ENCODE measurements at regions not wholly inside any gene's neighbourhood (a gene's known extent, or its start where the extent isn't known, plus 50 kb on each side); places are given as distances from the start of the nearest gene placed in this dataset.

- TF ChIP-seq SP2 (IDR thresholded peaks at IDR 0.05; ENCODE audit: low read length) (no peak), TAF1 (IDR thresholded peaks at IDR 0.05; ENCODE audit: low read depth, low read length) (no peak), CTCF (IDR thresholded peaks at IDR 0.05; ENCODE audit: control extremely low read depth in 1 of 3, insufficient read depth in 1 of 3, low read depth in 1 of 3, low read length in 3 of 3) (no peak)
These were observed 105.9 kb downstream of the METRNL start for GRCh38 chr17:83185023-83186002.
